ENCODE measurements at regions not wholly inside any gene's neighbourhood (a gene's known extent, or its start where the extent isn't known, plus 50 kb on each side); places are given as distances from the start of the nearest gene placed in this dataset.

DNA sequence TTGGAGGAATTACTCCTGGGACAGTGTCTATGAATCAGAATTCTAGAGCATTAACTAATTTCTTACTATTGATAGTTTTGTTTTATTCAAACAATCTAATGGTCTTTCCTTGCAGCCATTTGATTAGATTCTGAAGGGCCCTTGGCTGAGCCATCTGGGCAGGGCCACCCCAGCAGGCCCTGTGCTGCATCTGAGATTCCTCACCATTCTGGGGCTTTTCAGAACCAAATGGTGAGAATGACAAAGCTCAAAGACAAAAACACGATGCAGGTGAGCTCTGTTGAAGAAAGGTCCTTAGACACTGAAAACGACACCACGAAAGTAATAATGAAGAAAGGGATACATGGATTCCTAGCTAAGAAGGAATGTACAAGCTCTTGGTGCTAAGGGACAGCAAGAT, 321.0 kb upstream of the IRX4 start:
- TF ChIP-seq, protein P1, sequence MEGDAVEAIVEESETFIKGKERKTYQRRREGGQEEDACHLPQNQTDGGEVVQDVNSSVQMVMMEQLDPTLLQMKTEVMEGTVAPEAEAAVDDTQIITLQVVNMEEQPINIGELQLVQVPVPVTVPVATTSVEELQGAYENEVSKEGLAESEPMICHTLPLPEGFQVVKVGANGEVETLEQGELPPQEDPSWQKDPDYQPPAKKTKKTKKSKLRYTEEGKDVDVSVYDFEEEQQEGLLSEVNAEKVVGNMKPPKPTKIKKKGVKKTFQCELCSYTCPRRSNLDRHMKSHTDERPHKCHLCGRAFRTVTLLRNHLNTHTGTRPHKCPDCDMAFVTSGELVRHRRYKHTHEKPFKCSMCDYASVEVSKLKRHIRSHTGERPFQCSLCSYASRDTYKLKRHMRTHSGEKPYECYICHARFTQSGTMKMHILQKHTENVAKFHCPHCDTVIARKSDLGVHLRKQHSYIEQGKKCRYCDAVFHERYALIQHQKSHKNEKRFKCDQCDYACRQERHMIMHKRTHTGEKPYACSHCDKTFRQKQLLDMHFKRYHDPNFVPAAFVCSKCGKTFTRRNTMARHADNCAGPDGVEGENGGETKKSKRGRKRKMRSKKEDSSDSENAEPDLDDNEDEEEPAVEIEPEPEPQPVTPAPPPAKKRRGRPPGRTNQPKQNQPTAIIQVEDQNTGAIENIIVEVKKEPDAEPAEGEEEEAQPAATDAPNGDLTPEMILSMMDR (IDR thresholded peaks at IDR 0.05; ENCODE audit: insufficient read depth, low read depth, low read length) = no peak
- no peak for DNase-seq (ENCODE audit: low read depth)
- CTCF ChIA-PET = no interaction called here
- H3K36me3 ChIP-seq (ENCODE audit: control insufficient read depth, insufficient read depth, low read length) = no peaks in the 10 kb centered on the region
- H3K4me3 ChIP-seq (ENCODE audit: low read depth, low read length) = no peak overlapping the region
- POLR2A ChIA-PET = no interaction called here
- H3K27me3 ChIP-seq (ENCODE audit: control insufficient read depth, insufficient read depth, low read length) = no peaks in the 10 kb centered on the region

DNA sequence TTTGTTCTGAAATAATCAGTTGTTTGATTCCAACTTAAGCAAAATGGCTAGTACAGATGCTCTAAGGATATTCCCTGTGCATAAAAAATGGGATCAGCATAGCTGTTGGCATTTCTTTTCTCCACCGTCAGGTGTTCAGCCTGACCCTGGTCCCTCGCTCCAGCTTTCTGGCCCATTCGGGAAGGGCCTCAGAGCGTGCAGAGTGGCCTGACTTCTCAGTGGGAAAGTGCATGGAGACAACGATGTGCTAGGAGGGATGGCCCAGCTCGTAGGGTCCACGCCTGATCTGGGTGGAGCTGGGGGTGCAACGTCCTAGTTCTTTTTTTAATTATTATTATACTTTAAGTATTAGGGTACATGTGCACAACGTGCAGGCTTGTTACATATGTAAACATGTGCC, 319.1 kb upstream of the IRX4 start:
- H3K27me3 ChIP-seq (ENCODE audit: control insufficient read depth, insufficient read depth, low read length) = no peaks in the 10 kb centered on the region
- TF ChIP-seq, protein P1 (IDR thresholded peaks at IDR 0.05; ENCODE audit: insufficient read depth, low read depth, low read length) = no peak

DNA sequence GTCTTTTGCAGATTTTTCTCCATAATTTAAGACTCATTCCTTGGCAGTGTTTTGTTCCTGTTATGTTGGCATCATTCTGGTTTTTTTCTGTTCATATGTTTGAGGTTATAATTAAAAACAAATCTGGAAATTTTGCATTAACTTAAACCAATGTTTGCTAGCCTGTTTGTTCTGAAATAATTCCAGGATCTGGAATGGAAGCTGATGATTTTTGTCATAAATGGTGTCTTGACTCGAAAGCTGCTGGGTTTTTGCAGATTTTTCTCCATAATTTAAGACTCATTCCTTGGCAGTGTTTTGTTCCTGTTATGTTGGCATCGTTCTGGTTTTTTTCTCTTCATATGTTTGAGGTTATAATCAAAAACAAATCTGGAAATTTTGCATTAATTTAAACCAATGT, 318.7 kb upstream of the IRX4 start:
- POLR2A ChIA-PET = no interaction called here
- no peak for DNase-seq (ENCODE audit: low read depth)
- H3K36me3 ChIP-seq (ENCODE audit: control insufficient read depth, insufficient read depth, low read length) = no peaks in the 10 kb centered on the region
- CTCF ChIA-PET = no interaction called here
- TF ChIP-seq, protein P1 (IDR thresholded peaks at IDR 0.05; ENCODE audit: insufficient read depth, low read depth, low read length) = no peak
- H3K4me3 ChIP-seq (ENCODE audit: low read depth, low read length) = no peak overlapping the region
- no peaks in the 10 kb centered on the region for H3K27me3 ChIP-seq (ENCODE audit: control insufficient read depth, insufficient read depth, low read length)

More for the DNA sequence above, 319.1 kb upstream of the IRX4 start:
- CTCF ChIA-PET = no interaction called here
- POLR2A ChIA-PET = no interaction called here
- H3K36me3 ChIP-seq (ENCODE audit: control insufficient read depth, insufficient read depth, low read length) = no peaks in the 10 kb centered on the region
- DNase-seq (ENCODE audit: low read depth) = no peak
- no peak overlapping the region for H3K4me3 ChIP-seq (ENCODE audit: low read depth, low read length)

DNA sequence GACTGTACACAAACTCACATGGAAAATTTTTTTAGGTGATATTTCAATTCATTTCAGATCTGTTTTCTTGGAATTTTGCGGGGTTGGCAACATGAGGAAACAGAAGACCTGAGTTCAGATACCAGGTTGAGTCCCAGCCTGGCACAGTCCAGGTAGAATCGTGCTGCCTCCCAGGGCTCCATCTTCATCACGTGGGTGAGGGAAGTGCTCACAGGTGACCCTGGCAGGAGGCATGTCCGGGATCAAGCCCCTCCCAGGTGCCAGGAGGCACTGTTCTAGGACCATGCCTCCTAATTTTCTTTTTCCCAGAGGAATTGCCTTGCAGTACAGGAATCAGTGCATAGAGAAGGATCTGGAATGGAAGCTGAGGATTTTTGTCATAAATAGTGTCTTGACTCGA, 318.3 kb upstream of the IRX4 start:
- POLR2A ChIA-PET = no interaction called here
- Histone ChIP-seq H3K4me3 (ENCODE audit: low read depth, low read length) (no peak overlapping the region), H3K27me3 (ENCODE audit: control insufficient read depth, insufficient read depth, low read length) (no peaks in the 10 kb centered on the region), H3K36me3 (ENCODE audit: control insufficient read depth, insufficient read depth, low read length) (no peaks in the 10 kb centered on the region)
- TF ChIP-seq, protein P1 (IDR thresholded peaks at IDR 0.05; ENCODE audit: insufficient read depth, low read depth, low read length) = no peak
- no peak for DNase-seq (ENCODE audit: low read depth)
- CTCF ChIA-PET = no interaction called here

DNA sequence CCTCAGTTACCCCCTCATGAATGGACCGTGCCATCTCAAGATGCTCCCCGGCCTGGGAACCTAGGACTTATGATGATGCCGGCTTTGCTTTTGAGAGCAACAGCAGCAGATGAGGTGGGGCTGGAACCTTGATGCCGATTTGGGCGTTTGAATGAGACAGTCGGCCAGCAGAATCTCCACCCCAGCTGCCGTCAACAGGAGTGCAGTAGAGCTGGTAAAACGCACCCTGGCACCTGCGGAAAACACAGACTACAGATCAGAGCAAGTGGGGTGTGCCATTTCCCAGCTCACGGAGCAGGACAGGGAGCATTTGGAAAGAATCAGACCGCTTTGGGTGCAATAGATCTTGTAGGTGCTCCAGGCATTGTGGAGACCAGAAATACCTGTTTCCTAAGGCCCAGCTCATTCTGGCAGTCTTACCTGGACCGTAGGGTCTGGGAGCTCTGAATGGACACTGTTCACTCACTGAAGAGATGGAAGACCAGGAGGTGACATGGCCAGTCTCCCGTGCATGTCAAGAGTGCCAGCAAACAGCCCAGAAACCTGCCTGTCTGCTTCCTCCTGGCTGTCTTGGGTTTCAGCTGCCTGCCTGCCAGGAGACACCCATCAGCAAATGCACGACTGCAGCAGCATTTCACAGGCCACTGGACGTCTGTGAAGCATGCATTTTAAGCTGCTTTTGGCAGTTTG, 317.7 kb upstream of the IRX4 start:
- DNase-seq (ENCODE audit: low read depth) = no peak
- TF ChIP-seq, protein P1 (IDR thresholded peaks at IDR 0.05; ENCODE audit: insufficient read depth, low read depth, low read length) = no peak
- Histone ChIP-seq H3K27me3 (ENCODE audit: control insufficient read depth, insufficient read depth, low read length) (no peaks in the 10 kb centered on the region), H3K4me3 (ENCODE audit: low read depth, low read length) (no peak overlapping the region), H3K36me3 (ENCODE audit: control insufficient read depth, insufficient read depth, low read length) (no peaks in the 10 kb centered on the region)
- ChIA-PET POLR2A (no interaction called here), CTCF (no interaction called here)

Measured in BJ (cell line).